ENCODE measurements at regions not wholly inside any gene's neighbourhood (a gene's known extent, or its start where the extent isn't known, plus 50 kb on each side); places are given as distances from the start of the nearest gene placed in this dataset.
A peak's percentile ranks its signal among the peaks of the same experiment; 100 is the strongest.

- H3K27me3 ChIP-seq (replicated peaks in 2 of 5; ENCODE audit: control insufficient read depth in 4 of 5, insufficient read depth in 5 of 5, low read length in 4 of 5) = peaks cover 0 to 10% (median 5%) of the 10 kb centered on the region in 5 experiments
- no peak overlapping the region for H3K4me3 ChIP-seq (ENCODE audit: control insufficient read depth in 1 of 7, extremely low read depth in 1 of 7, insufficient read depth in 4 of 7, low read depth in 2 of 7, low read length in 6 of 7)
- POLR2A ChIA-PET = interaction anchor here (0.6 kb wide), 1 partner anchor 831 kb away, joined by 3 read pairs; no protein-coding TSS in a partner anchor
- no peaks in the 10 kb centered on the region for H3K36me3 ChIP-seq (ENCODE audit: control insufficient read depth in 4 of 4, insufficient read depth in 4 of 4, low read length in 3 of 4)
- no peaks in the 10 kb centered on the region for H3K4me1 ChIP-seq (ENCODE audit: control extremely low read depth in 1 of 4, control insufficient read depth in 4 of 4, insufficient read depth in 4 of 4, low read length in 3 of 4)
- CTCF ChIA-PET = no interaction called here
- H3K9me3 ChIP-seq (ENCODE audit: control extremely low read depth in 1 of 5, control insufficient read depth in 4 of 5, insufficient read depth in 2 of 5, low read depth in 1 of 5, low read length in 4 of 5) = no peaks in the 10 kb centered on the region
- no peak for DNase-seq
- WGBS (ENCODE audit: insufficient coverage) = 97% methylated on average over 16 of the region's 17 CpGs
- H3K27ac ChIP-seq (ENCODE audit: insufficient read depth in 1 of 2, low read depth in 1 of 2, low read length in 2 of 2, poor library complexity in 1 of 2, severe bottlenecking in 2 of 2) = no peak overlapping the region
These were observed 142.7 kb upstream of the CDH4 start for GRCh38 chr20:61109221-61109805.

GRCh38 chr20:61112515-61112914, 139.5 kb upstream of the CDH4 start:
- Histone ChIP-seq H3K4me3 (ENCODE audit: control insufficient read depth in 1 of 7, extremely low read depth in 1 of 7, insufficient read depth in 4 of 7, low read depth in 2 of 7, low read length in 6 of 7) (no peak overlapping the region), H3K36me3 (ENCODE audit: control insufficient read depth in 4 of 4, insufficient read depth in 4 of 4, low read length in 3 of 4) (no peaks in the 10 kb centered on the region), H3K27ac (ENCODE audit: insufficient read depth in 1 of 2, low read depth in 1 of 2, low read length in 2 of 2, poor library complexity in 1 of 2, severe bottlenecking in 2 of 2) (no peak overlapping the region), H3K27me3 (replicated peaks in 2 of 5; ENCODE audit: control insufficient read depth in 4 of 5, insufficient read depth in 5 of 5, low read length in 4 of 5) (peaks cover 0 to 6% (median 2%) of the 10 kb centered on the region in 5 experiments), H3K9me3 (ENCODE audit: control extremely low read depth in 1 of 5, control insufficient read depth in 4 of 5, insufficient read depth in 2 of 5, low read depth in 1 of 5, low read length in 4 of 5) (no peaks in the 10 kb centered on the region), H3K4me1 (ENCODE audit: control extremely low read depth in 1 of 4, control insufficient read depth in 4 of 4, insufficient read depth in 4 of 4, low read length in 3 of 4) (no peaks in the 10 kb centered on the region)
- POLR2A ChIA-PET = no interaction called here
- no CpG with 5 or more reads among the region's 4 CpGs for WGBS (ENCODE audit: insufficient coverage)
- DNase-seq = peak in 1 of 3 donors; percentile 35
- CTCF ChIA-PET = interaction anchor here (1.6 kb wide), 1 partner anchor 10 kb away, joined by 4 read pairs; no protein-coding TSS in a partner anchor

GRCh38 chr20:61113731-61114130, 138.3 kb upstream of the CDH4 start:
- Histone ChIP-seq H3K9me3 (ENCODE audit: control extremely low read depth in 1 of 5, control insufficient read depth in 4 of 5, insufficient read depth in 2 of 5, low read depth in 1 of 5, low read length in 4 of 5) (no peaks in the 10 kb centered on the region), H3K27ac (ENCODE audit: insufficient read depth in 1 of 2, low read depth in 1 of 2, low read length in 2 of 2, poor library complexity in 1 of 2, severe bottlenecking in 2 of 2) (no peak overlapping the region), H3K4me3 (ENCODE audit: control insufficient read depth in 1 of 7, extremely low read depth in 1 of 7, insufficient read depth in 4 of 7, low read depth in 2 of 7, low read length in 6 of 7) (no peak overlapping the region), H3K27me3 (replicated peaks in 2 of 5; ENCODE audit: control insufficient read depth in 4 of 5, insufficient read depth in 5 of 5, low read length in 4 of 5) (peaks cover 0 to 12% (median 5%) of the 10 kb centered on the region in 5 experiments), H3K36me3 (ENCODE audit: control insufficient read depth in 4 of 4, insufficient read depth in 4 of 4, low read length in 3 of 4) (no peaks in the 10 kb centered on the region), H3K4me1 (ENCODE audit: control extremely low read depth in 1 of 4, control insufficient read depth in 4 of 4, insufficient read depth in 4 of 4, low read length in 3 of 4) (no peaks in the 10 kb centered on the region)
- POLR2A ChIA-PET = interaction anchor here (0.7 kb wide), 1 partner anchor 8 kb away, joined by 4 read pairs; no protein-coding TSS in a partner anchor
- CTCF ChIA-PET = interaction anchor here (1.6 kb wide), 1 partner anchor 9 kb away, joined by 4 read pairs; no protein-coding TSS in a partner anchor
- no peak for DNase-seq
- 97% methylated on average over 8 of the region's 8 CpGs for WGBS (ENCODE audit: insufficient coverage)

GRCh38 chr20:61114493-61115175, 137.4 kb upstream of the CDH4 start:
- H3K4me1 ChIP-seq (ENCODE audit: control extremely low read depth in 1 of 4, control insufficient read depth in 4 of 4, insufficient read depth in 4 of 4, low read length in 3 of 4) = no peaks in the 10 kb centered on the region
- H3K27ac ChIP-seq (ENCODE audit: insufficient read depth in 1 of 2, low read depth in 1 of 2, low read length in 2 of 2, poor library complexity in 1 of 2, severe bottlenecking in 2 of 2) = no peak overlapping the region
- no peaks in the 10 kb centered on the region for H3K36me3 ChIP-seq (ENCODE audit: control insufficient read depth in 4 of 4, insufficient read depth in 4 of 4, low read length in 3 of 4)
- ChIA-PET CTCF (no interaction called here), POLR2A (no interaction called here)
- 93% methylated on average over 2 of the region's 18 CpGs for WGBS (ENCODE audit: insufficient coverage)
- peaks cover 0 to 20% (median 11%) of the 10 kb centered on the region in 5 experiments for H3K27me3 ChIP-seq (replicated peaks in 2 of 5; ENCODE audit: control insufficient read depth in 4 of 5, insufficient read depth in 5 of 5, low read length in 4 of 5)
- no peak overlapping the region for H3K4me3 ChIP-seq (ENCODE audit: control insufficient read depth in 1 of 7, extremely low read depth in 1 of 7, insufficient read depth in 4 of 7, low read depth in 2 of 7, low read length in 6 of 7)
- H3K9me3 ChIP-seq (ENCODE audit: control extremely low read depth in 1 of 5, control insufficient read depth in 4 of 5, insufficient read depth in 2 of 5, low read depth in 1 of 5, low read length in 4 of 5) = no peaks in the 10 kb centered on the region
- DNase-seq = no peak

GRCh38 chr20:61115364-61116065, 136.5 kb upstream of the CDH4 start:
- CTCF ChIA-PET = no interaction called here
- WGBS (ENCODE audit: insufficient coverage) = 91% methylated on average over 5 of the region's 8 CpGs
- DNase-seq = no peak
- Histone ChIP-seq H3K36me3 (ENCODE audit: control insufficient read depth in 4 of 4, insufficient read depth in 4 of 4, low read length in 3 of 4) (no peaks in the 10 kb centered on the region), H3K4me3 (ENCODE audit: control insufficient read depth in 1 of 7, extremely low read depth in 1 of 7, insufficient read depth in 4 of 7, low read depth in 2 of 7, low read length in 6 of 7) (no peak overlapping the region), H3K4me1 (ENCODE audit: control extremely low read depth in 1 of 4, control insufficient read depth in 4 of 4, insufficient read depth in 4 of 4, low read length in 3 of 4) (peaks cover 0 to 2% (median 0%) of the 10 kb centered on the region in 4 experiments), H3K27me3 (replicated peaks in 2 of 5; ENCODE audit: control insufficient read depth in 4 of 5, insufficient read depth in 5 of 5, low read length in 4 of 5) (peaks cover 0 to 22% (median 11%) of the 10 kb centered on the region in 5 experiments), H3K9me3 (ENCODE audit: control extremely low read depth in 1 of 5, control insufficient read depth in 4 of 5, insufficient read depth in 2 of 5, low read depth in 1 of 5, low read length in 4 of 5) (no peaks in the 10 kb centered on the region), H3K27ac (ENCODE audit: insufficient read depth in 1 of 2, low read depth in 1 of 2, low read length in 2 of 2, poor library complexity in 1 of 2, severe bottlenecking in 2 of 2) (no peak overlapping the region)
- POLR2A ChIA-PET = no interaction called here

- no peak for DNase-seq
- Histone ChIP-seq H3K36me3 (ENCODE audit: control insufficient read depth in 4 of 4, insufficient read depth in 4 of 4, low read length in 3 of 4) (no peaks in the 10 kb centered on the region), H3K27ac (ENCODE audit: insufficient read depth in 1 of 2, low read depth in 1 of 2, low read length in 2 of 2, poor library complexity in 1 of 2, severe bottlenecking in 2 of 2) (no peak overlapping the region), H3K4me1 (ENCODE audit: control extremely low read depth in 1 of 4, control insufficient read depth in 4 of 4, insufficient read depth in 4 of 4, low read length in 3 of 4) (peaks cover 0 to 2% (median 0%) of the 10 kb centered on the region in 4 experiments), H3K9me3 (ENCODE audit: control extremely low read depth in 1 of 5, control insufficient read depth in 4 of 5, insufficient read depth in 2 of 5, low read depth in 1 of 5, low read length in 4 of 5) (no peaks in the 10 kb centered on the region), H3K4me3 (ENCODE audit: control insufficient read depth in 1 of 7, extremely low read depth in 1 of 7, insufficient read depth in 4 of 7, low read depth in 2 of 7, low read length in 6 of 7) (no peak overlapping the region), H3K27me3 (replicated peaks in 2 of 5; ENCODE audit: control insufficient read depth in 4 of 5, insufficient read depth in 5 of 5, low read length in 4 of 5) (peaks cover 0 to 20% (median 8%) of the 10 kb centered on the region in 5 experiments)
- WGBS (ENCODE audit: insufficient coverage) = 86% methylated on average over 5 of the region's 5 CpGs
- ChIA-PET POLR2A (no interaction called here), CTCF (interaction anchor here (1.9 kb wide), 1 partner anchor 907 kb away, joined by 4 read pairs; no protein-coding TSS in a partner anchor)
These were observed 134.3 kb upstream of the CDH4 start for GRCh38 chr20:61117725-61118124.

Measured in common myeloid progenitor, CD34-positive (primary cell).